WTC11 (cell line): ENCODE measurements at regions not wholly inside any gene's neighbourhood (a gene's known extent, or its start where the extent isn't known, plus 50 kb on each side); places are given as distances from the start of the nearest gene placed in this dataset.

Experiments used
- ATAC-seq: fragments of 200-7000 bp; cut with Tn5 transposase; 2 replicates; pipeline ENCODE4 v1.10.0; 2021; ENCODE audit warnings: mild to moderate bottlenecking, moderate library complexity
- CTCF ChIA-PET: fragments of 300-600 bp; sonication (Branson Sonifier 250); formaldehyde crosslinking; loops from one replicate; lab custom pipeline; 2021; ENCODE audit warnings: antibody characterized with exemption; lab: Charles Lee
- POLR2A ChIA-PET: fragments of 350-600 bp; sonication (Branson Sonifier 250); formaldehyde crosslinking; loops from one replicate; lab custom pipeline; 2021; ENCODE audit warnings: antibody characterized with exemption; lab: Charles Lee
- DNase-seq: peaks from one replicate; pipeline ENCODE4 v3.0.0; 2021; ENCODE audit warnings: low spot score
- H3K27ac Mint-ChIP-seq: 2 replicates; pipeline ENCODE4 v1.8.0; 2021; ENCODE audit warnings: mixed read lengths
- H3K27me3 Mint-ChIP-seq: 2 replicates; pipeline ENCODE4 v1.8.0; 2021; ENCODE audit warnings: low read depth, mild to moderate bottlenecking, moderate library complexity, mixed read lengths
- H3K36me3 Mint-ChIP-seq: 2 replicates; pipeline ENCODE4 v1.8.0; 2021; ENCODE audit warnings: mixed read lengths
- H3K4me1 Mint-ChIP-seq: 2 replicates; pipeline ENCODE4 v1.8.0; 2022; ENCODE audit warnings: mixed read lengths
- H3K4me3 Mint-ChIP-seq: 2 replicates; pipeline ENCODE4 v1.8.0; 2021; ENCODE audit warnings: mild to moderate bottlenecking, moderate library complexity, mixed read lengths
- H3K9me3 Mint-ChIP-seq: 2 replicates; pipeline ENCODE4 v1.8.0; 2021; ENCODE audit warnings: mixed read lengths
- CBFB ChIP-seq: sonication (generic); formaldehyde crosslinking; IDR thresholded peaks from 2 replicates; pipeline ENCODE4 v1.8.1; 2022; ENCODE audit warnings: mild to moderate bottlenecking, low read depth, missing genetic modification reagents
- ELF4 ChIP-seq: sonication (generic); formaldehyde crosslinking; IDR thresholded peaks from 2 replicates; pipeline ENCODE4 v1.8.1; 2022; ENCODE audit warnings: low read depth, mild to moderate bottlenecking, moderate library complexity, missing genetic modification reagents
- ESRRA ChIP-seq: sonication (generic); formaldehyde crosslinking; IDR thresholded peaks from 2 replicates; pipeline ENCODE4 v1.8.1; 2022; ENCODE audit warnings: mild to moderate bottlenecking, missing genetic modification reagents, borderline replicate concordance
- ETV6 ChIP-seq: sonication (generic); formaldehyde crosslinking; IDR thresholded peaks from 2 replicates; pipeline ENCODE4 v1.8.1; 2022; ENCODE audit warnings: mild to moderate bottlenecking, missing genetic modification reagents
- FOXP1 ChIP-seq: sonication (generic); formaldehyde crosslinking; IDR thresholded peaks from 2 replicates; pipeline ENCODE4 v1.8.0; 2022; ENCODE audit warnings: missing genetic modification reagents, mild to moderate bottlenecking, moderate library complexity, borderline replicate concordance
- GRHL2 ChIP-seq: fragments of 250-450 bp; sonication (Bioruptor Pico); IDR thresholded peaks from 2 replicates; pipeline ENCODE4 v1.8.0; 2022; ENCODE audit warnings: mild to moderate bottlenecking, moderate library complexity; ENCODE audit not compliant: insufficient replicate concordance, severe bottlenecking
- MAX ChIP-seq: sonication (generic); formaldehyde crosslinking; IDR thresholded peaks from 2 replicates; pipeline ENCODE4 v1.8.0; 2022; ENCODE audit warnings: mild to moderate bottlenecking, missing genetic modification reagents
- MXD4 ChIP-seq: fragments of 250-450 bp; sonication (Bioruptor Pico); IDR thresholded peaks from 2 replicates; pipeline ENCODE4 v1.8.0; 2021; ENCODE audit warnings: mild to moderate bottlenecking, moderate library complexity, borderline replicate concordance
- NFYB ChIP-seq: sonication (generic); formaldehyde crosslinking; conservative IDR thresholded peaks from 2 replicates; pipeline ENCODE4 v1.8.0; 2022; ENCODE audit warnings: low read depth, missing genetic modification reagents
- PRRX2 ChIP-seq: fragments of 250-450 bp; sonication (Bioruptor Pico); IDR thresholded peaks from 2 replicates; pipeline ENCODE4 v1.8.0; 2021; ENCODE audit warnings: mild to moderate bottlenecking
- RELA ChIP-seq: sonication (generic); formaldehyde crosslinking; IDR thresholded peaks from 2 replicates; pipeline ENCODE4 v1.8.1; 2022; ENCODE audit warnings: missing genetic modification reagents, mild to moderate bottlenecking, borderline replicate concordance
- SMAD3 ChIP-seq: sonication (generic); formaldehyde crosslinking; IDR thresholded peaks from 2 replicates; pipeline ENCODE4 v1.8.0; 2022; ENCODE audit warnings: missing genetic modification reagents, mild to moderate bottlenecking, borderline replicate concordance
- STAT6 ChIP-seq: sonication (generic); formaldehyde crosslinking; conservative IDR thresholded peaks from 2 replicates; pipeline ENCODE4 v1.8.1; 2023; ENCODE audit warnings: mild to moderate bottlenecking, low read depth, missing genetic modification reagents, moderate library complexity
- ZNF121 ChIP-seq: sonication (generic); formaldehyde crosslinking; IDR thresholded peaks from 2 replicates; pipeline ENCODE4 v1.8.0; 2023; ENCODE audit warnings: missing genetic modification reagents
- ZNF138 ChIP-seq: sonication (generic); formaldehyde crosslinking; conservative IDR thresholded peaks from 2 replicates; pipeline ENCODE4 v1.8.1; 2022; ENCODE audit warnings: mild to moderate bottlenecking, moderate library complexity, missing genetic modification reagents
- ZNF232 ChIP-seq: sonication (generic); formaldehyde crosslinking; IDR thresholded peaks from 2 replicates; pipeline ENCODE4 v1.8.0; 2022; ENCODE audit warnings: mild to moderate bottlenecking, missing genetic modification reagents
- ZNF396 ChIP-seq: fragments of 250-450 bp; sonication (Bioruptor Pico); IDR thresholded peaks from 2 replicates; pipeline ENCODE4 v1.8.0; 2021; ENCODE audit warnings: mild to moderate bottlenecking, moderate library complexity, borderline replicate concordance
- ZNF423 ChIP-seq: fragments of 250-450 bp; sonication (Bioruptor Pico); IDR thresholded peaks from 2 replicates; pipeline ENCODE4 v2.1.2; 2022; ENCODE audit warnings: mild to moderate bottlenecking, moderate library complexity
- ZNF425 ChIP-seq: fragments of 250-450 bp; sonication (Bioruptor Pico); conservative IDR thresholded peaks from 2 replicates; pipeline ENCODE4 v1.9.0; 2021; ENCODE audit warnings: mild to moderate bottlenecking
- TF ChIP-seq, protein P1 (sequence below): sonication (generic); formaldehyde crosslinking; IDR thresholded peaks from 2 replicates; pipeline ENCODE4 v1.8.0; 2022; ENCODE audit warnings: mild to moderate bottlenecking, missing genetic modification reagents
- TF ChIP-seq, protein P2 (sequence below): sonication (generic); formaldehyde crosslinking; IDR thresholded peaks from 2 replicates; pipeline ENCODE4 v1.8.1; 2023; ENCODE audit warnings: mild to moderate bottlenecking, missing genetic modification reagents, borderline replicate concordance
- TF ChIP-seq, protein P3 (sequence below): sonication (generic); formaldehyde crosslinking; IDR thresholded peaks from 2 replicates; pipeline ENCODE4 v1.8.1; 2022; ENCODE audit warnings: missing genetic modification reagents, borderline replicate concordance

DNA sequence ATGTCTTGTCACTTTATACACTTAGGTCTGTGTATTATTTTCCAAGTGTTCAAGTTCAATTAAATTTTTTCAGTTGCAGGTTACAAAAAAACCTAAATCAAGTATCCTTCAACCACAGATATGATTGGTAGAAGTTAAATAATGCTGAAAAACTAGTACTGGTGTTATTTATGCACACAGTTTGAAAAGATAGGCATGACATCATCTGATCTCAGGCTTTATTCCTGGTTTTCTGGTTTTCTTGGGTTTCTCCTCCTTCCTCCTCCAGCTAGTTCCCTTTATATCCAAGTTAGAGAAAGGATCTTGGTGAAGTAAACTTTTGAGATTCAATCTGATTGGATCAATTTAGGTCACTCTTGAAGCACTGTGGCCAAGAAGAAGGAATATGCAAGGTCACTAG is 1201.1 kb upstream of the B3GALT2 start:
- Mint-ChIP-seq H3K4me3 (no peak overlapping the region), H3K4me1 (no peaks in the 10 kb centered on the region), H3K9me3 (0 out of 2 replicates have a peak, but pooled peaks cover 3% of the 10 kb centered on the region), H3K36me3 (no peaks in the 10 kb centered on the region), H3K27ac (no peak overlapping the region), H3K27me3 (no peaks in the 10 kb centered on the region)
- no peak for ATAC-seq
- no peak for TF ChIP-seq PRRX2 (CRISPR knock-in tag)
- no peak for TF ChIP-seq ELF4 (CRISPR knock-in tag)
- TF ChIP-seq, protein P1, sequence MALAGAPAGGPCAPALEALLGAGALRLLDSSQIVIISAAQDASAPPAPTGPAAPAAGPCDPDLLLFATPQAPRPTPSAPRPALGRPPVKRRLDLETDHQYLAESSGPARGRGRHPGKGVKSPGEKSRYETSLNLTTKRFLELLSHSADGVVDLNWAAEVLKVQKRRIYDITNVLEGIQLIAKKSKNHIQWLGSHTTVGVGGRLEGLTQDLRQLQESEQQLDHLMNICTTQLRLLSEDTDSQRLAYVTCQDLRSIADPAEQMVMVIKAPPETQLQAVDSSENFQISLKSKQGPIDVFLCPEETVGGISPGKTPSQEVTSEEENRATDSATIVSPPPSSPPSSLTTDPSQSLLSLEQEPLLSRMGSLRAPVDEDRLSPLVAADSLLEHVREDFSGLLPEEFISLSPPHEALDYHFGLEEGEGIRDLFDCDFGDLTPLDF, result no peak
- CTCF ChIA-PET, result no interaction called here
- DNase-seq, result no peak
- POLR2A ChIA-PET, result no interaction called here

GRCh38 chr1:194378517-194378916 is 1192.1 kb upstream of the B3GALT2 start:
- Mint-ChIP-seq H3K36me3 (no peaks in the 10 kb centered on the region), H3K9me3 (peaks cover 4% of the 10 kb centered on the region; the same call in 1 of the 2 replicates), H3K4me3 (no peak overlapping the region), H3K27me3 (no peaks in the 10 kb centered on the region), H3K27ac (no peak overlapping the region), H3K4me1 (no peaks in the 10 kb centered on the region)
- POLR2A ChIA-PET, result no interaction called here
- ATAC-seq (no peak), DNase-seq (no peak)
- TF ChIP-seq, protein P2, sequence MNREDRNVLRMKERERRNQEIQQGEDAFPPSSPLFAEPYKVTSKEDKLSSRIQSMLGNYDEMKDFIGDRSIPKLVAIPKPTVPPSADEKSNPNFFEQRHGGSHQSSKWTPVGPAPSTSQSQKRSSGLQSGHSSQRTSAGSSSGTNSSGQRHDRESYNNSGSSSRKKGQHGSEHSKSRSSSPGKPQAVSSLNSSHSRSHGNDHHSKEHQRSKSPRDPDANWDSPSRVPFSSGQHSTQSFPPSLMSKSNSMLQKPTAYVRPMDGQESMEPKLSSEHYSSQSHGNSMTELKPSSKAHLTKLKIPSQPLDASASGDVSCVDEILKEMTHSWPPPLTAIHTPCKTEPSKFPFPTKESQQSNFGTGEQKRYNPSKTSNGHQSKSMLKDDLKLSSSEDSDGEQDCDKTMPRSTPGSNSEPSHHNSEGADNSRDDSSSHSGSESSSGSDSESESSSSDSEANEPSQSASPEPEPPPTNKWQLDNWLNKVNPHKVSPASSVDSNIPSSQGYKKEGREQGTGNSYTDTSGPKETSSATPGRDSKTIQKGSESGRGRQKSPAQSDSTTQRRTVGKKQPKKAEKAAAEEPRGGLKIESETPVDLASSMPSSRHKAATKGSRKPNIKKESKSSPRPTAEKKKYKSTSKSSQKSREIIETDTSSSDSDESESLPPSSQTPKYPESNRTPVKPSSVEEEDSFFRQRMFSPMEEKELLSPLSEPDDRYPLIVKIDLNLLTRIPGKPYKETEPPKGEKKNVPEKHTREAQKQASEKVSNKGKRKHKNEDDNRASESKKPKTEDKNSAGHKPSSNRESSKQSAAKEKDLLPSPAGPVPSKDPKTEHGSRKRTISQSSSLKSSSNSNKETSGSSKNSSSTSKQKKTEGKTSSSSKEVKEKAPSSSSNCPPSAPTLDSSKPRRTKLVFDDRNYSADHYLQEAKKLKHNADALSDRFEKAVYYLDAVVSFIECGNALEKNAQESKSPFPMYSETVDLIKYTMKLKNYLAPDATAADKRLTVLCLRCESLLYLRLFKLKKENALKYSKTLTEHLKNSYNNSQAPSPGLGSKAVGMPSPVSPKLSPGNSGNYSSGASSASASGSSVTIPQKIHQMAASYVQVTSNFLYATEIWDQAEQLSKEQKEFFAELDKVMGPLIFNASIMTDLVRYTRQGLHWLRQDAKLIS, result no peak
- TF ChIP-seq STAT6 (no peak), NFYB (no peak), RELA (CRISPR knock-in tag) (no peak), ZNF121 (no peak), FOXP1 (no peak), ZNF396 (CRISPR knock-in tag) (no peak), ZNF423 (CRISPR knock-in tag) (no peak), GRHL2 (no peak), ETV6 (CRISPR knock-in tag) (no peak), CBFB (no peak), ZNF138 (CRISPR knock-in tag) (no peak), MXD4 (CRISPR knock-in tag) (no peak), ZNF232 (CRISPR knock-in tag) (no peak), ESRRA (CRISPR knock-in tag) (no peak), SMAD3 (no peak), MAX (CRISPR knock-in tag) (no peak), ZNF425 (CRISPR knock-in tag) (no peak)
- TF ChIP-seq, protein P3, sequence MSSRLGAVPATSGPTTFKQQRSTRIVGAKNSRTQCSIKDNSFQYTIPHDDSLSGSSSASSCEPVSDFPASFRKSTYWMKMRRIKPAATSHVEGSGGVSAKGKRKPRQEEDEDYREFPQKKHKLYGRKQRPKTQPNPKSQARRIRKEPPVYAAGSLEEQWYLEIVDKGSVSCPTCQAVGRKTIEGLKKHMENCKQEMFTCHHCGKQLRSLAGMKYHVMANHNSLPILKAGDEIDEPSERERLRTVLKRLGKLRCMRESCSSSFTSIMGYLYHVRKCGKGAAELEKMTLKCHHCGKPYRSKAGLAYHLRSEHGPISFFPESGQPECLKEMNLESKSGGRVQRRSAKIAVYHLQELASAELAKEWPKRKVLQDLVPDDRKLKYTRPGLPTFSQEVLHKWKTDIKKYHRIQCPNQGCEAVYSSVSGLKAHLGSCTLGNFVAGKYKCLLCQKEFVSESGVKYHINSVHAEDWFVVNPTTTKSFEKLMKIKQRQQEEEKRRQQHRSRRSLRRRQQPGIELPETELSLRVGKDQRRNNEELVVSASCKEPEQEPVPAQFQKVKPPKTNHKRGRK (CRISPR knock-in tag), result no peak
- CTCF ChIA-PET, result no interaction called here
